Renal cortical epithelial cell (primary cell): ENCODE measurements at regions not wholly inside any gene's neighbourhood (a gene's known extent, or its start where the extent isn't known, plus 50 kb on each side); places are given as distances from the start of the nearest gene placed in this dataset.

Experiments
- DNase-seq: peaks from one replicate; pipeline ENCODE4 v3.0.0-alpha.2; 2011; ENCODE audit warnings: low read depth

- DNase-seq = peak; percentile 93
These were observed 52.1 kb upstream of the PPFIA2 start for GRCh38 chr12:81811061-81811777.

GRCh38 chr12:81809829-81810595, 50.9 kb upstream of the PPFIA2 start:
- DNase-seq = peak; percentile 76

- no peak for DNase-seq
These were observed 50.1 kb upstream of the PPFIA2 start for GRCh38 chr12:81809113-81809777.
